ENCODE measurements at regions not wholly inside any gene's neighbourhood (a gene's known extent, or its start where the extent isn't known, plus 50 kb on each side); places are given as distances from the start of the nearest gene placed in this dataset.
"Not testable (repeated sequence)": the region's sequence is repeated elsewhere in the genome, so short reads cannot be mapped to it uniquely, and the experiment has no call there.

- DNase-seq: no peak
Observed at GRCh38 chr7:120054376-120055100, 218.4 kb upstream of the KCND2 start.

- DNase-seq: no peak
Observed at GRCh38 chr7:120055300-120055699, 217.7 kb upstream of the KCND2 start.

- no peak for DNase-seq
Observed at GRCh38 chr7:120056227-120056626, 216.7 kb upstream of the KCND2 start.

- DNase-seq: no peak
Observed at GRCh38 chr7:120059641-120060040, 213.3 kb upstream of the KCND2 start.

GRCh38 chr7:120060281-120060680, 212.7 kb upstream of the KCND2 start:
- DNase-seq: no peak

- no peak for DNase-seq
Observed at GRCh38 chr7:120060875-120061274, 212.1 kb upstream of the KCND2 start.

GRCh38 chr7:120064565-120064964, 208.4 kb upstream of the KCND2 start:
- DNase-seq: no peak

- not testable (repeated sequence) for DNase-seq
Observed at GRCh38 chr7:120066898-120067297, 206.1 kb upstream of the KCND2 start.

- no peak for DNase-seq
Observed at GRCh38 chr7:120070201-120070600, 202.8 kb upstream of the KCND2 start.

GRCh38 chr7:120077777-120078176, 195.2 kb upstream of the KCND2 start:
- DNase-seq: no peak

- no peak for DNase-seq
Observed at GRCh38 chr7:120079022-120079421, 194.0 kb upstream of the KCND2 start.

GRCh38 chr7:120079704-120080103, 193.3 kb upstream of the KCND2 start:
- DNase-seq: no peak

GRCh38 chr7:120086468-120086867, 186.5 kb upstream of the KCND2 start:
- not testable (repeated sequence) for DNase-seq

- no peak for DNase-seq
Observed at GRCh38 chr7:120089968-120090367, 183.0 kb upstream of the KCND2 start.

GRCh38 chr7:120091807-120092206, 181.2 kb upstream of the KCND2 start:
- no peak for DNase-seq

- no peak for DNase-seq
Observed at GRCh38 chr7:120097020-120097419, 176.0 kb upstream of the KCND2 start.

GRCh38 chr7:120097774-120098173, 175.2 kb upstream of the KCND2 start:
- no peak for DNase-seq

- DNase-seq: no peak
Observed at GRCh38 chr7:120108376-120108775, 164.6 kb upstream of the KCND2 start.

GRCh38 chr7:120110169-120110568, 162.8 kb upstream of the KCND2 start:
- DNase-seq: no peak

GRCh38 chr7:120114626-120115025, 158.3 kb upstream of the KCND2 start:
- DNase-seq: no peak

- no peak for DNase-seq
Observed at GRCh38 chr7:120123528-120123927, 149.4 kb upstream of the KCND2 start.

GRCh38 chr7:120131096-120131839, 141.7 kb upstream of the KCND2 start:
- DNase-seq: no peak

GRCh38 chr7:120138497-120138896, 134.5 kb upstream of the KCND2 start:
- no peak for DNase-seq

- DNase-seq: no peak
Observed at GRCh38 chr7:120156476-120156875, 116.5 kb upstream of the KCND2 start.

GRCh38 chr7:120160166-120160565, 112.8 kb upstream of the KCND2 start:
- no peak for DNase-seq
